Panc1 (cell line): ENCODE measurements at regions not wholly inside any gene's neighbourhood (a gene's known extent, or its start where the extent isn't known, plus 50 kb on each side); places are given as distances from the start of the nearest gene placed in this dataset.

Experiments
- ATAC-seq: fragments of 200-7000 bp; cut with Tn5 transposase; 2 replicates; pipeline ENCODE4 v1.9.1; 2020; ENCODE audit warnings: mild to moderate bottlenecking, moderate library complexity
- BruUV-seq: library from RNA; stranded (reverse); fragments of 400-500 nt; replicated peaks from 2 replicates; lab custom pipeline; 2021; lab: Mats Ljungman, UMichigan
- CTCF ChIA-PET: fragments of 300-600 bp; sonication (Branson Sonifier 250); formaldehyde crosslinking; loops from one replicate; lab custom pipeline; 2022; ENCODE audit warnings: antibody characterized with exemption; lab: Charles Lee
- POLR2A ChIA-PET: fragments of 300-600 bp; sonication (Branson Sonifier 250); formaldehyde crosslinking; loops from one replicate; lab custom pipeline; 2022; ENCODE audit warnings: antibody characterized with exemption; lab: Charles Lee
- DNase-seq: peaks from one replicate; pipeline ENCODE4 v3.0.0-alpha.2; 2010; ENCODE audit warnings: low read depth, low spot score
- H3K27ac ChIP-seq: 2 replicates; pipeline ENCODE4 v1.5.1; 2011; ENCODE audit warnings: mild to moderate bottlenecking, low read length, inconsistent platforms
- H3K27me3 ChIP-seq: fragments of 200-500 bp; sonication (Bioruptor generic); 2 replicates; pipeline ENCODE4 v1.6.0; 2014; ENCODE audit warnings: low read length, inconsistent platforms; ENCODE audit not compliant: control insufficient read depth, insufficient read depth
- H3K36me3 ChIP-seq: fragments of 200-500 bp; sonication (Bioruptor generic); 2 replicates; pipeline ENCODE4 v1.5.1; 2014; ENCODE audit warnings: inconsistent platforms, mild to moderate bottlenecking, low read length, moderate library complexity; ENCODE audit not compliant: control insufficient read depth, insufficient read depth
- H3K4me1 ChIP-seq: 2 replicates; pipeline ENCODE4 v1.5.1; 2011; ENCODE audit warnings: inconsistent platforms, mild to moderate bottlenecking, low read length, moderate library complexity; ENCODE audit not compliant: control insufficient read depth, insufficient read depth
- H3K4me3 ChIP-seq, 2 experiments: 2 replicates each; pipeline ENCODE4 v1.5.1; 2011 to 2012; ENCODE audit warnings: low read depth in 2 of 2, low read length in 2 of 2, mild to moderate bottlenecking in 2 of 2, inconsistent platforms in 1 of 2, moderate library complexity in 1 of 2
- H3K9me3 ChIP-seq: fragments of 200-500 bp; sonication (Bioruptor generic); 2 replicates; pipeline ENCODE4 v1.5.1; 2014; ENCODE audit warnings: low read depth, mild to moderate bottlenecking, inconsistent platforms, low read length, moderate library complexity; ENCODE audit not compliant: control insufficient read depth, insufficient read depth
- CTCF ChIP-seq: fragments of 450-650 bp; IDR thresholded peaks from 2 replicates; pipeline ENCODE4 v1.5.1; 2017; ENCODE audit warnings: mild to moderate bottlenecking
- POLR2AphosphoS5 ChIP-seq: IDR thresholded peaks from 2 replicates; pipeline ENCODE4 v1.6.1; 2012; ENCODE audit warnings: mild to moderate bottlenecking, low read depth, low read length, moderate library complexity
- REST ChIP-seq, 2 experiments: IDR thresholded peaks; 2 replicates each; pipeline ENCODE4 v1.6.1; 2011 to 2012; ENCODE audit warnings: low read depth in 2 of 2, control low read depth in 1 of 2, low read length in 1 of 2, mild to moderate bottlenecking in 1 of 2, moderate library complexity in 1 of 2; ENCODE audit not compliant: insufficient read depth in 1 of 2
- SIN3A ChIP-seq: IDR thresholded peaks from 2 replicates; pipeline ENCODE4 v1.6.1; 2012; ENCODE audit warnings: low read depth, mild to moderate bottlenecking, low read length, moderate library complexity, borderline replicate concordance; ENCODE audit not compliant: insufficient read depth
- TCF7L2 ChIP-seq: IDR thresholded peaks from 2 replicates; pipeline ENCODE4 v1.6.1; 2011; ENCODE audit warnings: mild to moderate bottlenecking, low read depth, low read length, inconsistent platforms
- in situ Hi-C: cut with HindIII; loops from 2 replicates; pipeline ENCODE4 v1.10.0; 2016; ENCODE audit warnings: low sequenced_read_pairs, low pct_unique_long_range_greater_than_20kb
- intact Hi-C: fragments of 100-400 bp; cut with micrococcal nuclease; formaldehyde crosslinking; loops from one replicate; pipeline ENCODE4 v1.10.0; 2022; ENCODE audit not compliant: unreplicated experiment

- intact Hi-C loops (no loop called here), in situ Hi-C loops (no loop called here)
- Histone ChIP-seq H3K9me3 (no peaks in the 10 kb centered on the region), H3K27me3 (no peaks in the 10 kb centered on the region; the same call in 1 of the 2 replicates), H3K36me3 (no peaks in the 10 kb centered on the region), H3K4me3 (no peak overlapping the region), H3K27ac (no peak overlapping the region), H3K4me1 (no peaks in the 10 kb centered on the region; the same call in 1 of the 2 replicates)
- POLR2A ChIA-PET = no interaction called here
- DNase-seq (no peak), ATAC-seq (no peak)
- TF ChIP-seq CTCF (no peak), POLR2AphosphoS5 (no peak), TCF7L2 (no peak), REST (IDR thresholded peaks at IDR 0.05; ENCODE audit: insufficient read depth in 1 of 2, low read depth in 2 of 2, low read length in 1 of 2) (no peak), SIN3A (no peak)
- no TSS peak for BruUV-seq
- CTCF ChIA-PET = no interaction called here
Observed at GRCh38 chr4:3656416-3657356, 109.5 kb upstream of the ADRA2C start.

DNA sequence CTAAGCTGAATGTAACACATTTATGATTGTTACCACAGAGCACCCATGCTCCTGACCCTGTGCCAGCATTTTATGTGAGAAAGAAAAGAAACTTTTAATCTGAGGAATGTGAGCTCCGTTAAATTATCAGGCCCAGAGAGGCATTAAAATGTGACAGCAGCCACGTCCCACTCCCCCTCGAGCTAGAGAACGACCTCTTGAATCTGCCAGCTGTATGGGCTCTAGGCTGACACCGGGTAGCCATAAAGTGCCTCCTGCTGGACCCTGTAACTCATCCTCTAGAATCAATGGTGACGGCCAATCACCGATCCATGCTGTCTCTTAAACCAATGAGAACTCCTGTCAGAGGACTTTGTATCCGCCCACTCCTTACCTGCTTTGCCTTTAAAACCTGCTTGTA lies 110.2 kb upstream of the ADRA2C start:
- TF ChIP-seq POLR2AphosphoS5 (no peak), REST (IDR thresholded peaks at IDR 0.05; ENCODE audit: insufficient read depth in 1 of 2, low read depth in 2 of 2, low read length in 1 of 2) (no peak), CTCF (no peak), SIN3A (no peak), TCF7L2 (no peak)
- Histone ChIP-seq H3K4me1 (no peaks in the 10 kb centered on the region; the same call in 1 of the 2 replicates), H3K36me3 (no peaks in the 10 kb centered on the region), H3K27ac (no peak overlapping the region), H3K27me3 (no peaks in the 10 kb centered on the region; the same call in 1 of the 2 replicates), H3K4me3 (no peak overlapping the region), H3K9me3 (no peaks in the 10 kb centered on the region)
- intact Hi-C loops (no loop called here), in situ Hi-C loops (no loop called here)
- no TSS peak for BruUV-seq
- ATAC-seq = no peak
- ChIA-PET POLR2A (no interaction called here), CTCF (interaction anchor here (0.6 kb wide), 1 partner anchor 367 kb away, joined by 3 read pairs; no protein-coding TSS in a partner anchor)
- no peak for DNase-seq
